Psoas muscle (tissue), 7 donors: ENCODE measurements at regions not wholly inside any gene's neighbourhood (a gene's known extent, or its start where the extent isn't known, plus 50 kb on each side); places are given as distances from the start of the nearest gene placed in this dataset.
"Not testable (repeated sequence)": the region's sequence is repeated elsewhere in the genome, so short reads cannot be mapped to it uniquely, and the experiment has no call there.

Experiments used
- ATAC-seq, 4 donors: fragments of 200-7000 bp; cut with Tn5 transposase; one replicate each; pipeline ENCODE4 v1.9.1; 2020; ENCODE audit warnings: moderate library complexity in 3 of 4, mild to moderate bottlenecking in 2 of 4
- DNase-seq, 2 donors: peaks; one replicate each; pipeline ENCODE4 v3.0.0-alpha.2; 2020
- H3K27ac ChIP-seq: fragments of 200-600 bp; one replicate; pipeline ENCODE4 v1.8.0; 2022
- H3K27me3 ChIP-seq, 3 donors: fragments of 200-600 bp in 1 of 3; one replicate each; pipeline versions ENCODE4 v1.6.1 to v1.8.0; 2013 to 2022; ENCODE audit warnings: low read length in 2 of 3, mild to moderate bottlenecking in 2 of 3, moderate library complexity in 1 of 3; ENCODE audit not compliant: insufficient read depth in 3 of 3
- H3K36me3 ChIP-seq, 2 donors: fragments of 200-600 bp in 1 of 2; one replicate each; pipeline versions ENCODE4 v1.6.1 to v1.8.0; 2013 to 2022; ENCODE audit warnings: low read depth in 1 of 2, mild to moderate bottlenecking in 1 of 2, moderate library complexity in 1 of 2; ENCODE audit not compliant: insufficient read depth in 1 of 2
- H3K4me1 ChIP-seq: fragments of 200-600 bp; one replicate; pipeline ENCODE4 v1.8.0; 2022
- H3K4me3 ChIP-seq: fragments of 200-600 bp; one replicate; pipeline ENCODE4 v1.8.0; 2022; ENCODE audit warnings: mild to moderate bottlenecking
- H3K9me3 ChIP-seq: fragments of 200-600 bp; one replicate; pipeline ENCODE4 v1.8.0; 2022
- WGBS, 3 donors: extraction: QIAGEN DNeasy Blood & Tissue Kit; methylation state at CpG; one replicate each; pipeline versions ENCODE4 v1.1.6 to v1.1.7; 2013; 5-methylcytosine and 5-hydroxymethylcytosine counted together
- intact Hi-C, 2 donors: fragments of 100-400 bp; cut with DNase I; formaldehyde crosslinking; loops; one replicate each; pipeline versions ENCODE4 v1.11.0 to v1.14.2; 2022
- TF ChIP-seq, protein P1 (sequence below): fragments of 200-600 bp; IDR thresholded peaks from one replicate; pipeline ENCODE4 v1.8.0; 2022; ENCODE audit warnings: antibody characterized with exemption
- donor health status: healthy with polysubstance abuse.
- donor health status: DM: no; HTN: no; CAD: no; lungs with moderate emphysema.
- donor health status: Bipolar disorder and iron deficiency.
- donor health status: healthy.
- donor health status: DM: yes; HTN: yes; CAD: no.
- donor health status: DM: no; HTN: no; CAD: no.
- donor health status: DM: yes; HTN: yes; CAD: no.

DNA sequence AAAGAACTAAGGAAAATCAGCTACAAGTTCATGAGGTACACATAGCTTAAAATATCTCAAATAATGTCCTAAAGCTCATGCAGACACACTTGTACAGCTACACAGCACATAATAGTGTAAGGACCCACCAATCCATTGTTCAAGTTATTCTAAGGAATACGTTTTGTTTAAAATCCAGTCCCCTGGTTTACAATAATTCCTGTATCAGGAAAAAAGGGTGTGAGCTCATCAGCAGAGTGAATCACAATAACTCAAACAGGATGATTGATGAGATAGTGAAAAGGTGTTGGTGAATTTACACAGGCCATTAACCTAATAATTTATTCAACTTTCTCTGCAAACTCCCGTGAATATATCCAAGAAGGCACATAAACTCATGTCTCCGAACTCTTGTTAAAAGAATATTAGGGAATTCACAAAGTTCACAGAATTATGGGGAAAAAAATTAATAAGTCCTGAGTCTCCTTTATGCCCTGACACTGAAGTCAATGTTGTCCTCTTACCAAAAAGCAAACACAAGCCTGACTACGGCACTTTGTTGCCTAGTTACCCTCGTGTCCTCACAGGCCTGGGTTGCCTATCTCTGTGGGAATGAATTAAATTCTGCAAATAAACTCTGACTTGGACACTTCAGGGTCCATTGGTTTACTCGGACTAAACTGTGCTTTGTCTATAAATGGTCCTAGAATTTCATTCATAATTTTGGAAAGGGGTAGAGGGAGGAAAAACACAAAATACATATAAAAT lies 142.8 kb upstream of the PDE4D start:
- ATAC-seq (no peak), DNase-seq (no peak)
- Histone ChIP-seq H3K36me3 (no peaks in the 10 kb centered on the region), H3K4me3 (no peak overlapping the region), H3K4me1 (no peaks in the 10 kb centered on the region), H3K27ac (no peak overlapping the region), H3K27me3 (no peaks in the 10 kb centered on the region), H3K9me3 (no peaks in the 10 kb centered on the region)
- TF ChIP-seq, protein P1, sequence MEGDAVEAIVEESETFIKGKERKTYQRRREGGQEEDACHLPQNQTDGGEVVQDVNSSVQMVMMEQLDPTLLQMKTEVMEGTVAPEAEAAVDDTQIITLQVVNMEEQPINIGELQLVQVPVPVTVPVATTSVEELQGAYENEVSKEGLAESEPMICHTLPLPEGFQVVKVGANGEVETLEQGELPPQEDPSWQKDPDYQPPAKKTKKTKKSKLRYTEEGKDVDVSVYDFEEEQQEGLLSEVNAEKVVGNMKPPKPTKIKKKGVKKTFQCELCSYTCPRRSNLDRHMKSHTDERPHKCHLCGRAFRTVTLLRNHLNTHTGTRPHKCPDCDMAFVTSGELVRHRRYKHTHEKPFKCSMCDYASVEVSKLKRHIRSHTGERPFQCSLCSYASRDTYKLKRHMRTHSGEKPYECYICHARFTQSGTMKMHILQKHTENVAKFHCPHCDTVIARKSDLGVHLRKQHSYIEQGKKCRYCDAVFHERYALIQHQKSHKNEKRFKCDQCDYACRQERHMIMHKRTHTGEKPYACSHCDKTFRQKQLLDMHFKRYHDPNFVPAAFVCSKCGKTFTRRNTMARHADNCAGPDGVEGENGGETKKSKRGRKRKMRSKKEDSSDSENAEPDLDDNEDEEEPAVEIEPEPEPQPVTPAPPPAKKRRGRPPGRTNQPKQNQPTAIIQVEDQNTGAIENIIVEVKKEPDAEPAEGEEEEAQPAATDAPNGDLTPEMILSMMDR = no peak
- WGBS, 3 donors = 61 to 72% (median 68%) methylated on average over 6 of the region's 6 CpGs
- intact Hi-C loops = no loop called here

DNA sequence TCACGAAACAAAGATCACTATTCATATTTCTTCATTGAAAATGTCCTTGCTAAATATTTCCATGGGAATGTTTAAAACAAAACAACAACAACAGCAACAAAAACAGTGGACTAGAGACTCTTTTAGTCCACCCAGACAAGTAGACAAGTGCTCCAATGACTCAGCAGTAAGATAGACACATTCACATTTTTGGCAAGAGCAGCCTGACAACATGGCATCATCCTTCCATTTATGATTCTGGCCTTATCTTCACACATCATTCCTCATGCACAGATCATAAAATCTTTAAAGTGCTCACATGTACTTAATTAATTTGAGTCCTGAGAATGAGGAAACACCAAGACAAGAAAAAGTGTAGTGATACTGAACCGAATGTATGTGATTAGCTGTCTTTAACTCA lies 132.6 kb upstream of the PDE4D start:
- Histone ChIP-seq H3K9me3 (no peaks in the 10 kb centered on the region), H3K27ac (no peak overlapping the region), H3K4me3 (no peak overlapping the region), H3K4me1 (no peaks in the 10 kb centered on the region), H3K27me3 (no peaks in the 10 kb centered on the region), H3K36me3 (no peaks in the 10 kb centered on the region)
- intact Hi-C loops = no loop called here
- TF ChIP-seq, protein P1 = no peak
- ATAC-seq = no peak
- DNase-seq = no peak
- 81 to 85% (median 85%) methylated on average over 2 of the region's 2 CpGs for WGBS, 3 donors

- Histone ChIP-seq H3K4me1 (no peaks in the 10 kb centered on the region), H3K27me3 (no peaks in the 10 kb centered on the region), H3K9me3 (no peaks in the 10 kb centered on the region), H3K36me3 (no peaks in the 10 kb centered on the region), H3K27ac (no peak overlapping the region), H3K4me3 (no peak overlapping the region)
- no peak for DNase-seq
- TF ChIP-seq, protein P1 = no peak
- ATAC-seq = no peak
- intact Hi-C loops = no loop called here
Observed at GRCh38 chr5:60024104-60024503, 130.6 kb upstream of the PDE4D start.

GRCh38 chr5:60023255-60023654 lies 129.7 kb upstream of the PDE4D start:
- no peak for ATAC-seq
- intact Hi-C loops = no loop called here
- no peaks in the 10 kb centered on the region for H3K27me3 ChIP-seq
- H3K36me3 ChIP-seq = no peaks in the 10 kb centered on the region
- TF ChIP-seq, protein P1 = no peak
- H3K4me3 ChIP-seq = no peak overlapping the region
- no peaks in the 10 kb centered on the region for H3K4me1 ChIP-seq
- DNase-seq = no peak
- H3K27ac ChIP-seq = no peak overlapping the region
- no peaks in the 10 kb centered on the region for H3K9me3 ChIP-seq

- Histone ChIP-seq H3K4me1 (no peaks in the 10 kb centered on the region), H3K9me3 (no peaks in the 10 kb centered on the region), H3K27me3 (no peaks in the 10 kb centered on the region), H3K36me3 (no peaks in the 10 kb centered on the region), H3K27ac (no peak overlapping the region), H3K4me3 (no peak overlapping the region)
- TF ChIP-seq, protein P1 = no peak
- intact Hi-C loops = no loop called here
- ATAC-seq (no peak), DNase-seq (no peak)
Observed at GRCh38 chr5:60020457-60020856, 126.9 kb upstream of the PDE4D start.

GRCh38 chr5:60018960-60019359 lies 125.4 kb upstream of the PDE4D start:
- intact Hi-C loops, DNase-seq, H3K36me3 ChIP-seq, H3K9me3 ChIP-seq, H3K4me3 ChIP-seq, H3K4me1 ChIP-seq, ATAC-seq, H3K27me3 ChIP-seq, H3K27ac ChIP-seq: not testable (repeated sequence)
- 88 to 94% (median 88%) methylated on average over 1 of the region's 1 CpG for WGBS, 3 donors
